Esophagus (tissue), 2 donors: ENCODE measurements at regions not wholly inside any gene's neighbourhood (a gene's known extent, or its start where the extent isn't known, plus 50 kb on each side); places are given as distances from the start of the nearest gene placed in this dataset.

Source experiments
- H3K27ac ChIP-seq, 2 donors: one replicate each; pipeline ENCODE4 v1.5.1; 2013; ENCODE audit warnings: low read depth in 2 of 2, mild to moderate bottlenecking in 2 of 2, inconsistent platforms in 1 of 2, low read length in 1 of 2, moderate library complexity in 1 of 2
- H3K27me3 ChIP-seq, 2 donors: one replicate each; pipeline ENCODE4 v1.6.1; 2013; ENCODE audit warnings: low read length in 2 of 2, control low read depth in 1 of 2, mild to moderate bottlenecking in 1 of 2; ENCODE audit not compliant: insufficient read depth in 2 of 2, control insufficient read depth in 1 of 2
- H3K36me3 ChIP-seq, 2 donors: one replicate each; pipeline ENCODE4 v1.6.1; 2013; ENCODE audit warnings: low read length in 1 of 2; ENCODE audit not compliant: control insufficient read depth in 2 of 2, insufficient read depth in 2 of 2
- H3K4me1 ChIP-seq, 2 donors: one replicate each; pipeline ENCODE4 v1.6.1; 2013; ENCODE audit warnings: low read length in 1 of 2; ENCODE audit not compliant: control insufficient read depth in 2 of 2, insufficient read depth in 2 of 2
- H3K4me3 ChIP-seq, 2 donors: one replicate each; pipeline ENCODE4 v1.5.1; 2013; ENCODE audit warnings: low read length in 2 of 2, mild to moderate bottlenecking in 2 of 2, low read depth in 1 of 2, moderate library complexity in 1 of 2
- H3K9me3 ChIP-seq, 2 donors: one replicate each; pipeline ENCODE4 v1.6.1; 2013; ENCODE audit warnings: mild to moderate bottlenecking in 2 of 2, low read depth in 1 of 2, low read length in 1 of 2, moderate library complexity in 1 of 2; ENCODE audit not compliant: control insufficient read depth in 2 of 2, insufficient read depth in 1 of 2
- WGBS, 2 donors: extraction: QIAGEN DNeasy Blood & Tissue Kit; methylation state at CpG; one replicate each; pipeline ENCODE4 v1.1.7; 2013; 5-methylcytosine and 5-hydroxymethylcytosine counted together
- donor health status: healthy with polysubstance abuse.
- donor health status: Bipolar disorder and iron deficiency.

- H3K4me3 ChIP-seq, result no peak overlapping the region
- H3K27me3 ChIP-seq, result no peaks in the 10 kb centered on the region
- H3K27ac ChIP-seq, result no peak overlapping the region
- H3K9me3 ChIP-seq, result no peaks in the 10 kb centered on the region
- no peaks in the 10 kb centered on the region for H3K4me1 ChIP-seq
- 56 to 57% methylated on average over 2 of the region's 2 CpGs for WGBS, 2 donors
- H3K36me3 ChIP-seq, result no peaks in the 10 kb centered on the region
Observed at GRCh38 chr20:46838011-46838410, 56.6 kb upstream of the EYA2 start.

GRCh38 chr20:46840054-46840729 is 54.5 kb upstream of the EYA2 start:
- H3K27ac ChIP-seq, result no peak overlapping the region
- no peaks in the 10 kb centered on the region for H3K9me3 ChIP-seq
- H3K4me1 ChIP-seq, result no peaks in the 10 kb centered on the region
- H3K4me3 ChIP-seq, result no peak overlapping the region
- 80 to 85% methylated on average over 4 of the region's 4 CpGs for WGBS, 2 donors
- H3K27me3 ChIP-seq, result no peaks in the 10 kb centered on the region
- no peaks in the 10 kb centered on the region for H3K36me3 ChIP-seq
